ENCODE measurements at regions not wholly inside any gene's neighbourhood (a gene's known extent, or its start where the extent isn't known, plus 50 kb on each side); places are given as distances from the start of the nearest gene placed in this dataset.

GRCh38 chr12:83664650-83665049 is 977.9 kb downstream of the TMTC2 start:
- TF ChIP-seq, protein P1, sequence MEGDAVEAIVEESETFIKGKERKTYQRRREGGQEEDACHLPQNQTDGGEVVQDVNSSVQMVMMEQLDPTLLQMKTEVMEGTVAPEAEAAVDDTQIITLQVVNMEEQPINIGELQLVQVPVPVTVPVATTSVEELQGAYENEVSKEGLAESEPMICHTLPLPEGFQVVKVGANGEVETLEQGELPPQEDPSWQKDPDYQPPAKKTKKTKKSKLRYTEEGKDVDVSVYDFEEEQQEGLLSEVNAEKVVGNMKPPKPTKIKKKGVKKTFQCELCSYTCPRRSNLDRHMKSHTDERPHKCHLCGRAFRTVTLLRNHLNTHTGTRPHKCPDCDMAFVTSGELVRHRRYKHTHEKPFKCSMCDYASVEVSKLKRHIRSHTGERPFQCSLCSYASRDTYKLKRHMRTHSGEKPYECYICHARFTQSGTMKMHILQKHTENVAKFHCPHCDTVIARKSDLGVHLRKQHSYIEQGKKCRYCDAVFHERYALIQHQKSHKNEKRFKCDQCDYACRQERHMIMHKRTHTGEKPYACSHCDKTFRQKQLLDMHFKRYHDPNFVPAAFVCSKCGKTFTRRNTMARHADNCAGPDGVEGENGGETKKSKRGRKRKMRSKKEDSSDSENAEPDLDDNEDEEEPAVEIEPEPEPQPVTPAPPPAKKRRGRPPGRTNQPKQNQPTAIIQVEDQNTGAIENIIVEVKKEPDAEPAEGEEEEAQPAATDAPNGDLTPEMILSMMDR (conservative IDR thresholded peaks at IDR 0.05; ENCODE audit: low read depth, low read length): no peak
- TF ChIP-seq MAFK (IDR thresholded peaks at IDR 0.05; ENCODE audit: low read depth, low read length) (no peak), RAD21 (IDR thresholded peaks at IDR 0.05; ENCODE audit: low read length) (no peak), MXI1 (IDR thresholded peaks at IDR 0.05; ENCODE audit: borderline replicate concordance, low read depth, low read length) (no peak), POLR2A (IDR thresholded peaks at IDR 0.05; ENCODE audit: low read depth, low read length) (no peak), SMC3 (IDR thresholded peaks at IDR 0.05; ENCODE audit: low read depth, low read length) (no peak), RCOR1 (IDR thresholded peaks at IDR 0.05; ENCODE audit: insufficient replicate concordance, low read length) (no peak), NFE2L2 (IDR thresholded peaks at IDR 0.05; ENCODE audit: low read depth, low read length) (no peak), FOS (IDR thresholded peaks at IDR 0.05; ENCODE audit: low read depth, low read length) (no peak), CHD1 (IDR thresholded peaks at IDR 0.05; ENCODE audit: low read depth, low read length) (no peak)
- TF ChIP-seq, protein P2, sequence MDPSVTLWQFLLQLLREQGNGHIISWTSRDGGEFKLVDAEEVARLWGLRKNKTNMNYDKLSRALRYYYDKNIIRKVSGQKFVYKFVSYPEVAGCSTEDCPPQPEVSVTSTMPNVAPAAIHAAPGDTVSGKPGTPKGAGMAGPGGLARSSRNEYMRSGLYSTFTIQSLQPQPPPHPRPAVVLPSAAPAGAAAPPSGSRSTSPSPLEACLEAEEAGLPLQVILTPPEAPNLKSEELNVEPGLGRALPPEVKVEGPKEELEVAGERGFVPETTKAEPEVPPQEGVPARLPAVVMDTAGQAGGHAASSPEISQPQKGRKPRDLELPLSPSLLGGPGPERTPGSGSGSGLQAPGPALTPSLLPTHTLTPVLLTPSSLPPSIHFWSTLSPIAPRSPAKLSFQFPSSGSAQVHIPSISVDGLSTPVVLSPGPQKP (IDR thresholded peaks at IDR 0.05; ENCODE audit: borderline replicate concordance, low read depth, low read length): no peak

Data from IMR-90 (cell line).